ENCODE measurements at regions not wholly inside any gene's neighbourhood (a gene's known extent, or its start where the extent isn't known, plus 50 kb on each side); places are given as distances from the start of the nearest gene placed in this dataset.

GRCh38 chr2:74071426-74071825 lies 76.3 kb downstream of the BOLA3 start:
- Histone ChIP-seq H3K4me3 (ENCODE audit: insufficient read depth, low read length, poor library complexity, severe bottlenecking) (no peak overlapping the region), H3K9me3 (ENCODE audit: insufficient read depth, low read length) (no peaks in the 10 kb centered on the region), H3K4me2 (ENCODE audit: low read depth, low read length, poor library complexity, severe bottlenecking) (no peak overlapping the region), H3K9me2 (replicated peaks; ENCODE audit: insufficient read depth, low read length) (no peaks in the 10 kb centered on the region), H3K79me2 (ENCODE audit: insufficient read depth, low read length) (peaks cover 55% of the 10 kb centered on the region), H3F3A (ENCODE audit: insufficient read depth) (no peaks in the 10 kb centered on the region), H3K27ac (ENCODE audit: low read depth, low read length) (no peak overlapping the region), H3K27me3 (ENCODE audit: low read length) (no peaks in the 10 kb centered on the region), H2AFZ (ENCODE audit: low read depth, low read length, severe bottlenecking) (no peak overlapping the region), H3K9ac (ENCODE audit: low read length) (no peak overlapping the region), H3K36me3 (ENCODE audit: low read length) (peaks cover 3% of the 10 kb centered on the region; the same call in 1 of the 2 replicates), H4K20me1 (ENCODE audit: low read depth, low read length) (no peaks in the 10 kb centered on the region)
- TF ChIP-seq EZH2phosphoT487 (conservative IDR thresholded peaks at IDR 0.05; ENCODE audit: low read length) (no peak), CTCF (IDR thresholded peaks at IDR 0.05; ENCODE audit: insufficient read depth, low read length, poor library complexity, severe bottlenecking) (no peak)

- peaks cover 3% of the 10 kb centered on the region; the same call in 1 of the 2 replicates for H3K36me3 ChIP-seq (ENCODE audit: low read length)
- H3K27me3 ChIP-seq (ENCODE audit: low read length), result no peaks in the 10 kb centered on the region
- H2AFZ ChIP-seq (ENCODE audit: low read depth, low read length, severe bottlenecking), result no peak overlapping the region
- no peaks in the 10 kb centered on the region for H4K20me1 ChIP-seq (ENCODE audit: low read depth, low read length)
- no peaks in the 10 kb centered on the region for H3K9me3 ChIP-seq (ENCODE audit: insufficient read depth, low read length)
- no peaks in the 10 kb centered on the region for H3F3A ChIP-seq (ENCODE audit: insufficient read depth)
- H3K9me2 ChIP-seq (replicated peaks; ENCODE audit: insufficient read depth, low read length), result no peaks in the 10 kb centered on the region
- H3K9ac ChIP-seq (ENCODE audit: low read length), result no peak overlapping the region
- no peak overlapping the region for H3K4me3 ChIP-seq (ENCODE audit: insufficient read depth, low read length, poor library complexity, severe bottlenecking)
- H3K27ac ChIP-seq (ENCODE audit: low read depth, low read length), result no peak overlapping the region
- no peak overlapping the region for H3K4me2 ChIP-seq (ENCODE audit: low read depth, low read length, poor library complexity, severe bottlenecking)
- peaks cover 44% of the 10 kb centered on the region for H3K79me2 ChIP-seq (ENCODE audit: insufficient read depth, low read length)
- no peak for TF ChIP-seq CTCF (IDR thresholded peaks at IDR 0.05; ENCODE audit: insufficient read depth, low read length, poor library complexity, severe bottlenecking)
- no peak for TF ChIP-seq EZH2phosphoT487 (conservative IDR thresholded peaks at IDR 0.05; ENCODE audit: low read length)
Measured at GRCh38 chr2:74072565-74072964, 75.1 kb downstream of the BOLA3 start.

- no peaks in the 10 kb centered on the region for H3F3A ChIP-seq (ENCODE audit: insufficient read depth)
- no peaks in the 10 kb centered on the region for H3K9me2 ChIP-seq (replicated peaks; ENCODE audit: insufficient read depth, low read length)
- no peak overlapping the region for H2AFZ ChIP-seq (ENCODE audit: low read depth, low read length, severe bottlenecking)
- H4K20me1 ChIP-seq (ENCODE audit: low read depth, low read length), result no peaks in the 10 kb centered on the region
- H3K36me3 ChIP-seq (ENCODE audit: low read length), result peaks cover 3% of the 10 kb centered on the region; the same call in 1 of the 2 replicates
- TF ChIP-seq CTCF (IDR thresholded peaks at IDR 0.05; ENCODE audit: insufficient read depth, low read length, poor library complexity, severe bottlenecking) (no peak), EZH2phosphoT487 (conservative IDR thresholded peaks at IDR 0.05; ENCODE audit: low read length) (no peak)
- no peaks in the 10 kb centered on the region for H3K9me3 ChIP-seq (ENCODE audit: insufficient read depth, low read length)
- no peak overlapping the region for H3K9ac ChIP-seq (ENCODE audit: low read length)
- no peak overlapping the region for H3K4me2 ChIP-seq (ENCODE audit: low read depth, low read length, poor library complexity, severe bottlenecking)
- H3K27ac ChIP-seq (ENCODE audit: low read depth, low read length), result no peak overlapping the region
- no peak overlapping the region for H3K4me3 ChIP-seq (ENCODE audit: insufficient read depth, low read length, poor library complexity, severe bottlenecking)
- no peaks in the 10 kb centered on the region for H3K27me3 ChIP-seq (ENCODE audit: low read length)
- peaks cover 27% of the 10 kb centered on the region; the same call in 1 of the 2 replicates for H3K79me2 ChIP-seq (ENCODE audit: insufficient read depth, low read length)
Measured at GRCh38 chr2:74074487-74074886, 73.2 kb downstream of the BOLA3 start.
